Tibial nerve (tissue), 4 donors: ENCODE measurements at regions not wholly inside any gene's neighbourhood (a gene's known extent, or its start where the extent isn't known, plus 50 kb on each side); places are given as distances from the start of the nearest gene placed in this dataset.
A peak's percentile ranks its signal among the peaks of the same experiment; 100 is the strongest.

ENCODE experiments used
- DNase-seq, 2 donors: peaks; one replicate each; pipeline ENCODE4 v3.0.0-alpha.2; 2019; ENCODE audit warnings: low spot score in 2 of 2
- H3K27ac ChIP-seq, 4 donors: fragments of 200-600 bp; sonication (generic) in 3 of 4; one replicate each; pipeline ENCODE4 v1.5.1; 2017 to 2019; ENCODE audit warnings: mild to moderate bottlenecking in 1 of 4
- H3K27me3 ChIP-seq, 2 donors: fragments of 200-600 bp; sonication (generic) in 1 of 2; one replicate each; pipeline versions ENCODE4 v1.5.1 to v1.6.0; 2017 to 2019
- H3K36me3 ChIP-seq, 3 donors: fragments of 200-600 bp; sonication (generic); one replicate each; pipeline ENCODE4 v1.5.1; 2018 to 2019
- H3K4me1 ChIP-seq, 4 donors: fragments of 200-600 bp; sonication (generic) in 3 of 4; one replicate each; pipeline ENCODE4 v1.5.1; 2017 to 2019
- H3K4me3 ChIP-seq, 4 donors: fragments of 200-600 bp; sonication (generic) in 3 of 4; one replicate each; pipeline ENCODE4 v1.5.1; 2017 to 2019; ENCODE audit warnings: mild to moderate bottlenecking in 1 of 4, moderate library complexity in 1 of 4
- H3K9me3 ChIP-seq, 4 donors: fragments of 200-600 bp; sonication (generic) in 3 of 4; one replicate each; pipeline ENCODE4 v1.5.1; 2017 to 2019
- EP300 ChIP-seq, 2 donors: sonication (generic); formaldehyde crosslinking; IDR thresholded peaks; one replicate each; pipeline ENCODE4 v1.6.1; 2017; ENCODE audit warnings: antibody characterized with exemption in 2 of 2, mild to moderate bottlenecking in 1 of 2
- POLR2A ChIP-seq, 2 donors: fragments of 450-650 bp; IDR thresholded peaks; one replicate each; pipeline ENCODE4 v1.6.1; 2017; ENCODE audit warnings: antibody characterized with exemption in 2 of 2, mild to moderate bottlenecking in 2 of 2, moderate library complexity in 2 of 2
- WGBS, 2 donors: methylation state at CpG; one replicate each; pipeline ENCODE4 v1.1.5; 2018; 5-methylcytosine and 5-hydroxymethylcytosine counted together
- TF ChIP-seq, protein P1 (sequence below), 5 experiments: fragments of 200-600 bp in 3 of 5; fragments of 450-650 bp in 2 of 5; sonication (generic) in 3 of 5; IDR thresholded peaks; one replicate each; pipeline ENCODE4 v1.5.1; 2016 to 2019; ENCODE audit warnings: antibody characterized with exemption in 5 of 5, mild to moderate bottlenecking in 3 of 5, moderate library complexity in 2 of 5

DNA sequence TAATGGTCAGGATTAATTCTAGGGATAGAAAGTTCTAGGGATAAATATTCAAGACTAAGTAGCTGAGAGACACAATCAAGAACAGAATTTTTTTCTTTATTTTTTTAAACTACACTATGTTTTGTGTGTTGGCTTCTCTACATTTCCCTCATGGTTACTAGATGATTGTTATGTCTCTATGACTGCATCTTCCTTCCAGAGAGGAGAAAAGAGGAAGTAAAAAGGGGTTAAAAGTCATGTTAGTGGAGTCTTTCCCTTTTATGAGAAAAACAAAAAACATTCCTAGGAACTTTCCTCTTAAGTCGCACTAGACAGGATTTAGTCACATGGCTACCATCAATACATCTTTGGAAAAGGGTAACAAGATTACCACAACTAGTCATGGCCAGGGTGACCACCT, 375.0 kb downstream of the KCNJ2 start:
- WGBS, 2 donors = 62 to 85% methylated on average over 1 of the region's 1 CpG
- DNase-seq = no peak
- TF ChIP-seq EP300 (IDR thresholded peaks at IDR 0.05) (no peak), POLR2A (IDR thresholded peaks at IDR 0.05) (no peak)
- TF ChIP-seq, protein P1, sequence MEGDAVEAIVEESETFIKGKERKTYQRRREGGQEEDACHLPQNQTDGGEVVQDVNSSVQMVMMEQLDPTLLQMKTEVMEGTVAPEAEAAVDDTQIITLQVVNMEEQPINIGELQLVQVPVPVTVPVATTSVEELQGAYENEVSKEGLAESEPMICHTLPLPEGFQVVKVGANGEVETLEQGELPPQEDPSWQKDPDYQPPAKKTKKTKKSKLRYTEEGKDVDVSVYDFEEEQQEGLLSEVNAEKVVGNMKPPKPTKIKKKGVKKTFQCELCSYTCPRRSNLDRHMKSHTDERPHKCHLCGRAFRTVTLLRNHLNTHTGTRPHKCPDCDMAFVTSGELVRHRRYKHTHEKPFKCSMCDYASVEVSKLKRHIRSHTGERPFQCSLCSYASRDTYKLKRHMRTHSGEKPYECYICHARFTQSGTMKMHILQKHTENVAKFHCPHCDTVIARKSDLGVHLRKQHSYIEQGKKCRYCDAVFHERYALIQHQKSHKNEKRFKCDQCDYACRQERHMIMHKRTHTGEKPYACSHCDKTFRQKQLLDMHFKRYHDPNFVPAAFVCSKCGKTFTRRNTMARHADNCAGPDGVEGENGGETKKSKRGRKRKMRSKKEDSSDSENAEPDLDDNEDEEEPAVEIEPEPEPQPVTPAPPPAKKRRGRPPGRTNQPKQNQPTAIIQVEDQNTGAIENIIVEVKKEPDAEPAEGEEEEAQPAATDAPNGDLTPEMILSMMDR (IDR thresholded peaks at IDR 0.05) = no peak
- no peaks in the 10 kb centered on the region for H3K4me1 ChIP-seq
- H3K4me3 ChIP-seq = no peak overlapping the region
- no peak overlapping the region for H3K27ac ChIP-seq
- no peaks in the 10 kb centered on the region for H3K27me3 ChIP-seq
- no peaks in the 10 kb centered on the region for H3K36me3 ChIP-seq
- no peaks in the 10 kb centered on the region for H3K9me3 ChIP-seq

DNA sequence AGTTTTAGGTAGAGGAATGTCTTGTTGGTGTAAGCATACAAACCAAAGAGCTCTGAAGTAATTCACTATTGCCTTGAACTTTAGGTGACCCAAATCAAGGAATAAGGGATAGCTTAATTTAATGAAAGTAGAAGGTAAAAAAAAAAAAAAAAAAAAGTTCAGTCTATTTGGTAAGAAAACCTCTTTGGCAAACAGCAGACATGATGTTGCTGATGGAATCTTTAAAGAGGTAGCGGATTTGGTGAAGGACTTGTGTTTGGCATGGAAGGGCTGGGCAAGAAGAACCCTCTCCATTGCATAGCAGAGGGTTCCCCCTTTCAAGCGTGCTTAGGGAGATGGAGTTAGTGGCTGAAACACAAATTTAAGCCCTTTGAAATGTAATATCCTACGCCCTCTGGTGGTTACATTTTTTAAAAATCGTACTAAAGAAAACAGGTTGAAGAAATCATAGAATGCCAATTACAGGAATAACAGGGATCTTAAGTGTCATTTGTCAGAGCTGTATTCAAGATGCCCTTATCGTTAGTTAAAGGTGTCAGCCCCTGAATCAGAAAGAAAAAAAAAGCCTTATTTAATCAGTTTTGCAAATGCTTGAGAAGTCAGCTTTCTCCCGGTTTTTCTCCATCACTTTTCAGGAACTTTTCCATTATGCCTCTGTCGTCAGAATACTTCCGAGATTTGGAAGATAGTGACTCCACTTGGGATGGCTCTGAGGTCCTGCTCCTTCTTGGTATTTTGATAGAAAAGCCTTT, 383.1 kb downstream of the KCNJ2 start:
- Histone ChIP-seq H3K36me3 (no peaks in the 10 kb centered on the region), H3K4me3 (no peak overlapping the region), H3K27ac (no peak overlapping the region), H3K27me3 (no peaks in the 10 kb centered on the region), H3K9me3 (no peaks in the 10 kb centered on the region), H3K4me1 (peaks cover 0 to 4% (median 0%) of the 10 kb centered on the region in 4 donors)
- DNase-seq = peak in 1 of 2 donors; percentile 35
- TF ChIP-seq, protein P1 (IDR thresholded peaks at IDR 0.05) = peak in 4 of 5 experiments; percentile 35 to 67 (median 58)
- no peak for TF ChIP-seq POLR2A (IDR thresholded peaks at IDR 0.05)
- WGBS, 2 donors = 37% methylated on average over 8 of the region's 8 CpGs

DNA sequence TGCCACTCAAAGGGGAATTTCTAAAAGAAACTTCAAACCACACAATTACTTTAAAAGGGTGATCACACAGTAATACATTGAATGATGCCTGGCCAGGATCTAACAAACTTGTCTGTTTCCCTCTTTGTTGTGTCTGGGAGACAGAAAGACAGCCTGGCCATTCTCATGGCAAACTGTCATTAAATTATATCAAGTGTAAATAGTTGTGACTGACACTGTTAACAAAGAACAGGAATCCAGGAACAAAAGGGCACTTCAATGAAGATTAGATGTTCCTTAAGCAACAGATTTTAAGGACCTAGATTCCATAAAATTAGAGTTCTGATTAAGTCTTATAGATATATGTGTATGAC, 383.6 kb downstream of the KCNJ2 start:
- TF ChIP-seq POLR2A (IDR thresholded peaks at IDR 0.05) (no peak), EP300 (IDR thresholded peaks at IDR 0.05) (no peak)
- TF ChIP-seq, protein P1 (IDR thresholded peaks at IDR 0.05) = no peak
- no peak for DNase-seq
- no peaks in the 10 kb centered on the region for H3K27me3 ChIP-seq
- H3K9me3 ChIP-seq = no peaks in the 10 kb centered on the region
- H3K4me3 ChIP-seq = no peak overlapping the region
- peaks cover 0 to 4% (median 0%) of the 10 kb centered on the region in 4 donors for H3K4me1 ChIP-seq
- no peaks in the 10 kb centered on the region for H3K36me3 ChIP-seq
- no peak overlapping the region for H3K27ac ChIP-seq

DNA sequence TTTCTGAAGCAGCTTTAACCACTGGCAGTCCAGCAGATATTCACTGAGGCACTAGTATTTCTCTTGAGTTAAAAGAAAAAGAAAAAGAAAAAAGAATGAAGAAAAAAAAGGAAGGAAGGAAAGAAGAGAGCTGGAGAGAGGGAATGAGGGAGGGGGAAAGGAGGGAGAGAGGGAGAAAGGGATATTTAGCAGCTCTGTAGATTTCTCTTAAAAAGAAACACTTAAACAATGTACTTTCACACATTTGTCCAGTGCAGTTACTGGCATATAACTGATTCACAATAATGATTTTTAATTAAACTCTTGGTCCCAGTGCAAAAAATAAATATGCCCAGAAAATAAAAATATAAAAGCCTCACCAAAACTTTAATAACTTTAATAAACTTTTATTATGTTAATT, 386.4 kb downstream of the KCNJ2 start:
- no peak overlapping the region for H3K27ac ChIP-seq
- H3K4me3 ChIP-seq = no peak overlapping the region
- no peaks in the 10 kb centered on the region for H3K36me3 ChIP-seq
- H3K9me3 ChIP-seq = no peaks in the 10 kb centered on the region
- peaks cover 0 to 4% (median 0%) of the 10 kb centered on the region in 4 donors for H3K4me1 ChIP-seq
- no peak for TF ChIP-seq EP300 (IDR thresholded peaks at IDR 0.05)
- no peak for TF ChIP-seq POLR2A (IDR thresholded peaks at IDR 0.05)
- TF ChIP-seq, protein P1 (IDR thresholded peaks at IDR 0.05) = no peak
- DNase-seq = no peak
- no peaks in the 10 kb centered on the region for H3K27me3 ChIP-seq

- Histone ChIP-seq H3K9me3 (no peaks in the 10 kb centered on the region), H3K27ac (no peak overlapping the region), H3K4me1 (peaks cover 0 to 8% (median 0%) of the 10 kb centered on the region in 4 donors), H3K36me3 (no peaks in the 10 kb centered on the region), H3K4me3 (no peak overlapping the region), H3K27me3 (no peaks in the 10 kb centered on the region)
- WGBS, 2 donors = 48% methylated on average over 3 of the region's 3 CpGs
- TF ChIP-seq POLR2A (IDR thresholded peaks at IDR 0.05) = no peak
- TF ChIP-seq EP300 (IDR thresholded peaks at IDR 0.05) = no peak
- TF ChIP-seq, protein P1 (IDR thresholded peaks at IDR 0.05) = no peak
- no peak for DNase-seq
These were observed 389.5 kb downstream of the KCNJ2 start for GRCh38 chr17:70558821-70559220.
